OCI-LY3 (cell line): ENCODE measurements at regions not wholly inside any gene's neighbourhood (a gene's known extent, or its start where the extent isn't known, plus 50 kb on each side); places are given as distances from the start of the nearest gene placed in this dataset.

Experiments
- CTCF ChIP-seq: fragments of 200-600, 300-600 bp; sonication (generic); IDR thresholded peaks from 2 replicates; pipeline ENCODE4 v1.5.1; 2014; ENCODE audit warnings: antibody characterized with exemption, low read length, low read depth
- EZH2phosphoT487 ChIP-seq: fragments of 200-600 bp; shearing (Covaris generic); IDR thresholded peaks from 2 replicates; pipeline ENCODE4 v1.6.1; 2018; ENCODE audit warnings: antibody characterized with exemption, mixed run types, low read depth

GRCh38 chrX:7606039-7606652 is 236.8 kb upstream of the VCX start:
- TF ChIP-seq CTCF (no peak), EZH2phosphoT487 (no peak)
